Adrenal gland (tissue), 5 donors: ENCODE measurements at regions not wholly inside any gene's neighbourhood (a gene's known extent, or its start where the extent isn't known, plus 50 kb on each side); places are given as distances from the start of the nearest gene placed in this dataset.
"Not testable (repeated sequence)": the region's sequence is repeated elsewhere in the genome, so short reads cannot be mapped to it uniquely, and the experiment has no call there.

ENCODE experiments used
- CTCF ChIP-seq, 6 experiments: fragments of 450-650 bp in 4 of 6; fragments of 200-600 bp in 2 of 6; sonication (generic) in 1 of 6; IDR thresholded peaks; 1 replicate in 5 of 6; 2 replicates in 1 of 6; pipeline versions ENCODE4 v1.5.1 to v1.8.0; 2016 to 2021; ENCODE audit warnings: antibody characterized with exemption in 6 of 6, mild to moderate bottlenecking in 2 of 6, moderate library complexity in 1 of 6
- POLR2A ChIP-seq, 2 donors: fragments of 450-650 bp; IDR thresholded peaks; one replicate each; pipeline ENCODE4 v1.6.1; 2017; ENCODE audit warnings: antibody characterized with exemption in 2 of 2, mild to moderate bottlenecking in 2 of 2, moderate library complexity in 1 of 2
- donor health status: DM: no; HTN: no; CAD: no.

GRCh38 chr9:81830431-81830830 lies 97.8 kb upstream of the SPATA31D4 start:
- not testable (repeated sequence) for TF ChIP-seq CTCF, POLR2A (IDR thresholded peaks at IDR 0.05)
